NCI-H128 (cell line): ENCODE measurements at regions not wholly inside any gene's neighbourhood (a gene's known extent, or its start where the extent isn't known, plus 50 kb on each side); places are given as distances from the start of the nearest gene placed in this dataset.

Experiments used
- DNase-seq: peaks from one replicate; lab custom pipeline; 2025; ENCODE audit not compliant: unreplicated experiment; lab: John Stamatoyannopoulos, UW

DNA sequence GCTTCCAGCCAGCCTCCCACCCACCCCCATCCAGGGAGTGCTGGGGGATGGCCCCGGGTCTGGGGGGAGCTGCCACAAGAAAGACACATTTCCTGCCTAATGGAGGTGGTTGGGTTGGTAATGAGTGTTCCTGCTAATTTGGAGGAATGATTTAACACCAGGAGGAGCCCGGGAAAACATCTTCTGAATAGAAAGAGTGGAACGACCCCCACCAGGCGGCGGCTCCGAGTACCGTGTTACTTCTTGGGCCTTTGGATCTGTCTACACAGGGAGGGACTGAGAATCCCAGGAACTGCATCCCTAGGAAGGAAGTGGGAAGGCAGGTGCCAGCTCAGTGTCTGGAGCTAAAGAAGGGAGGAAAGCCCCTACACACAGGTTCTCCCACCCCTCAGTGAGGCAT is 64.6 kb downstream of the TSPAN17 start:
- DNase-seq: no peak

DNA sequence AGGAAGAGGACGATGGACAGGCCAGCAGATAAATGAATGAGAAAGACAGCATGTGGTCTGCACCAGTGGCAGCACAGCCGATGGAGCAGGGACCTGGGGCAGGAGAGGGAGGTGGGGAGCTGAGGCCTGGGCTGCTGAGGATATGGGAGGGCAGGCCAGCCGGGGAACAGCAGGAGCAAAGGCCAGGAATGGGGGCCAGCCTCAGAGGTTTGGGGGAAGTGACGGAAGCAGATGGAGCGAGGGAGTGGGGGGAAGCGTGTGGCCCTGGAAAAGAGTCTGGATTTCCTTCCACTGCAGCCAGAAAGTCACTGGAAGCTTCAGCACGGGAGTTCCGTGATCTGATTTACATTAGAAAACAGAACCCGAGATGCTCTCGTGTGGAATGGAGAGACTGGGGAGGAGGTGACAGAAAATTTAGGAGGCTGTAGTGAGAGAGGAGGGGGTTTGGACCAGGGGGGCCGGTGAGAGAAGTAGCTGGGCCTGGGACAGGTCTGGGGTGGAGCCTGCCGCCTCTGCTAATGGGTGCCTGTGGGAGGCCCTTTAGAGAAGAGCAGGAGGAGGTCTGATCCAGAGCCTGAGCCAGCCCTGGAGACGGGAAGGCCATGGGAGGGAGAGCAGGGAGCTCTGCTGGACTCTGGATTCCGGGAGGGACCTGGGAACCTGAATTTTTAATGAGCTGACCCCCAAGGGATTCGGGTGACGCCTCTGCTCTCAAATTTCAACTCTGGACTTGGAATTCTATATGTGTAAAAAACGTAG is 65.4 kb downstream of the TSPAN17 start:
- no peak for DNase-seq

DNA sequence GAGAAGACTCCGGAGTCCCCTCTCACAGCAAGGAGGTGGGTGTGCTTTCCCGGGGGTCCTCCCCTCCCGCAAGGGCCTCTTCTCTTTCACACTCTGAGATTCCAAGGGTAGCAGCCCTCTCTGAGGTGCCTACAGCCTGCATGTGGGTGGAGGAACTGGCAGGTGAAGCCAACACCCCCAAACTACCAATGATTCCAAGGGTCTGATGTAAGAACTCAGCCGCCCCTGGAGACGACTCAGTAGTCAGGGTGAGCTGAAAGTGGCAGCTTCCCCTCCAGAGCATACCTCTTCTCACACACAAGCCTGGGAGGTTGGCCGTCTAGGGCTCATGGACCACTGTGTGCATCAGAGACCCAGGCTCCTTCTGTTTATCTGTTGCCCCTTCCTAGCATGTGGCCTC is 66.1 kb downstream of the TSPAN17 start:
- DNase-seq: no peak

DNA sequence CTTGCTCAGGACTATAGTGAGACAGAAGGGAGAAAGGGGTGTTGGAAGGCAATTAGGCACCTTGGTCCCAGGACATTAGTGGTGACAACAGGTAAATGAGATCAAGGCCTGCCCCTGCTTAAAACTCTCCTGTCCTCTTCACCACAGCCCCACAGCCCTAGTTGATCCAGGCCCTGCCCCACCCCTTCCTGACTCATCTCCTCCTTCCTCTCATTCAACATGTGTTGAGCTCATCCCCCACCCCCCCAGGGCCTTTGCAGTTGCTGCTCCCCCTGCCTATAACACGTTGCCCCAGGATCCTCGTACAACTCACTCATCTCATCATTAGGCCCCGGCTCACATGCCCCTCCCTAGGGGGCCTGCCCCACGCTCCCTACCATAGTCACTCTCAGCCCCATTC is 66.8 kb downstream of the TSPAN17 start:
- DNase-seq: no peak

DNA sequence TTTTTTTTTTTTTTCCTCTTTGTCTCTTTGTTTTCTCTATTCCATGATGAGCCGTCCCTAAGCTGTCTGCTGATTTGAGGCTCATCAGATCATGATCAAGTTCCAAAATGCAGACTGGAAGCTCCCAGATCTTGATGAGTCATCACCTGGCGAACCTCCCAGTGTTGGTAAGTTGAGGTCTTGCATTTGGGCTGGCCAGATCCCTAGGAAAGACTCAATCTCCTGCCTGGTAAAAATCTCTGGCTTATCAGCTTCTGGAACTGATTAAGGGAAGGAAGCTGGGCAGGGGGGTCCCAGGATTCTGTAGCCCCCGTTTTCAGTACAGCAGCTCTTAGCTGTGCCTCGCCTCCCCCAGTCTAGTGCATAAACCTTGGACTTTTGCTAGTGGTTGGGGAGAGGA is 69.0 kb downstream of the TSPAN17 start:
- no peak for DNase-seq

DNA sequence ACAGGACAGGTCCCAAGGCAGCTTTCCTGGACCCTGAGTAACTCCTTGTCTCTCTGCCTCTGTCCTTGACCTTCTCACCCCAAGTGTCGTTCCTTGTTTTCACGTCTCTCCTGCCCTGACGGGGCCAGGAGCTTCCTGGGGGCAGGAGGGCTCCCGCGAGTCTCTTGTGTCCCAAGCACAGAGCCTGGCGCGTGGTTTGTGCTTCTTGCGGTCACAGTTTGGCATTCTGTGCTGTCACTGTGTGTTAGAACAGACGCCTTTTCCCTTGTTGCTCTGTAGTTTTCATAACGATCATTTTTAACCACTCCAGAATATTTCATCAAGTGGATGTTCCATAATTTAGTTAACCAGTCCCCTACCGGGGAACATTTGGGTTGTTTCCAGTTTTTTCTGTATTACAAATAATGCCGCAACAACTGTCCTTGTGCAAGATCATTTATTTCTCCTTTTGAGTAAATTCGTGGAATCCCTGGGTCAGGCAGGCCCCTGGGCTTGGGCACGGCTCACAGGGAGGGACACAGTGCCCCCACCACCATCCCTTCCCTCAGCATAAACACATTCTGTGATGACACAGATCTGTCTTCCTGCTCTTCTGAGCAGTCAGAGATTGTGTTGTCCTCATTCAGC is 71.9 kb downstream of the TSPAN17 start:
- no peak for DNase-seq

DNA sequence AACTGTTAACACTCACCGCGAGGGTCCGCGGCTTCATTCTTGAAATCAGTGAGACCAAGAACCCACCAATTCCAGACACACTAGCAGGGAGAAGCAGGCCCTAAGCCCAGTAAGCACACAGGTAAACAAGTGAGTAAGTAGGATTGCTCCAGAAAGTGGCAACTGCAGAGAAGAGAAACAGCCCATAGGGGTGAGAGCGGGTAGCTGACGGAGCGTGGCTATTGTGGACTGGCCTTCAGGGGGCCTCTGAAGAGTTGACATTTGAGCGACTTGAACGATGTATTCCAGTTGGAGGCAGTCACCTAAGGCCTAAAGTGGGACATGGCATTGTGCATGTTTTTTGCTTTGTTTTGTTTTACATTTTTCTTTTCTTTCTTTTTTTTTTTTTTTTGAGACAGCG is 74.2 kb downstream of the TSPAN17 start:
- no peak for DNase-seq

DNA sequence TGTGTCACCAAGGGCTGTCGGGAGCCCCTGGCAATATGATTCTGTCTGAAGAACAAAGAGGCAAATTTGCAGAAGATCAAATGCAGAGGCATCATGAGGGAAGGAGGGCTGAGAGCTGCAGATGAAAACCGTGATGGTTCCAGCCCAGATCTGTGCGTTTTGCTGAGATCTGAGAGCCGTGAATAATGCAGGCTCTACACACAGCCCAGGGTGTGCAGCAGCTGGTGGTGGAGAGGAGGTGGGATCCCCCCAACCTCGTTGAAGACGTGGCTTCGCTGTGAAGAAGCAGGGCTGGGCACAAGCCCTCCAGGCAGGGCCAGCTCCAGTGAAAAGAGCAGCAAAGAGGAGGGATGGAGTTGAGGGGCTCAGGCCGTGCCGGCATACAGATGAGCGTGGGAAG is 75.5 kb downstream of the TSPAN17 start:
- no peak for DNase-seq

DNA sequence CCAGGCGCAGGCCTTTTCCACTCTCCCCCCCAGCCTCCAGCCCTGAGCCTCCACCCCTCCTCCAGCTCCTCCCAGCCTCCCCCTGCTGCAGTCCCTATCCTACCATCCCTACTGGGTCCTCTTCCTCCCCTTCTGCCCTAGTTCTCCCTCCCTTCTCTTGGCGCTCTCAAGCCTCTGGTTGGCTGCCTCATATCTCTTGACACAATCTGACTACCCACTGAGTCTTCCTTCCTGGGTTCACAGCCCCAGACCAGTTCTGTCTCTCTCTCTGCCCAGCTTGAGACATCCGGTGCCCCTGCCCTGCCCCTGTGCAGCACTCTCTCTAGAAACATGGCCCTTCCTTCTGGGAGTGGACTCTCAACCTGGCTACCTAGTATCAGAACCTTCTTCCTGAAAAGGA is 76.2 kb downstream of the TSPAN17 start:
- no peak for DNase-seq

DNA sequence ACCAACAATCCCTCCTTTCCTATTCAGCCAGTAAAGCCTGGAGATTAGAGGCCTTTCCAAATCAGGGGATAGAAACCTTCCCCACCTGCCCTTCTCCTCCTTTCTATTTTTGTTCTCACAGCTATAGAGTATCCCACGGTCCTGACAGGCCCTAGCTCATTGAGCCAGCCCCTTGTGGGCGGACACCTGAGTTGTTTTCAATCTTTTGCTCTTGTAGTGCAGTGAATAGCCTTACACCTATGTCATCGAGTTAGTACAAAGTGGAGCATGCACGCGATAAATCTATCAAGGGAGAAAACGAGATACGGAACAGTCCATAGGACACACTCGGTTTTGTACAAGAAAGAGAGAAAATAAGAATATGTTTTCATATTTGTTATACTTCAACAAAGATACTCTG is 77.2 kb downstream of the TSPAN17 start:
- peak; percentile 59 for DNase-seq

DNA sequence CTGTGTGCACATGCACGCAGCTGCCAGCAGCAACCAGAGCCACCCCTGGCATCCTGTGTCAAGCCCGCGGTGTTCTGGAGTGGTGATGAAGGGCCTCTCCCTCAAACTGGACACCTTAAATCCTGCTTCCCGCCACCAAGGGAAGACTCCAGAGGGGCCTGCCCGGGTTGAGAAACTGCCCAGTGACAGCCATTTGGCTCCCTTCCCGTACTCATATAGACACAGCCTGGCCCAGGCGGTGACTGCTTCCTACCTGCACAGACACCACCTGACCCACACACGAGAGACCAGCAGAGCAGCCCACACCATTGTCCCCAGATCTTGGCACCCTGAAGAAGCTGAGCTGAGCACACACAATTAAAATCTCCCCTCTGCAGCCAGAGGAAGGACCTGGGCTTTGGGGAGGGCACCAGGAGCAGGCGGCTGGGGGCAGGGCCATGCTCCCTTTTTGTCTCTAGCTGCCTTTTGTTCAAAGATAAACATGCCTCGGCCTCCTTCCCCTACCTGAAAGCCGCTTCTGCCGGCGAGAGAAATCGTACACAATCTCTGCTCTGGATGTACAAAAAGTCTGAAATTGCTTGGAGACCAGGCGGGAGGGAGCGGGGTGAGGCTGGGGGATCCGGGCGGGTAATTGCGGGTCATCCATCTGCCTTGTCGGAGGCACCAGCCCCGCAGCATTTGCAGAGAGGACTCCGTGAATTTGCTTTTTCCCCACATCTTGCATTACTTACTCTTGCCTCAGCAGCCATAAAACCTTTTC is 78.4 kb downstream of the TSPAN17 start:
- DNase-seq: no peak

DNA sequence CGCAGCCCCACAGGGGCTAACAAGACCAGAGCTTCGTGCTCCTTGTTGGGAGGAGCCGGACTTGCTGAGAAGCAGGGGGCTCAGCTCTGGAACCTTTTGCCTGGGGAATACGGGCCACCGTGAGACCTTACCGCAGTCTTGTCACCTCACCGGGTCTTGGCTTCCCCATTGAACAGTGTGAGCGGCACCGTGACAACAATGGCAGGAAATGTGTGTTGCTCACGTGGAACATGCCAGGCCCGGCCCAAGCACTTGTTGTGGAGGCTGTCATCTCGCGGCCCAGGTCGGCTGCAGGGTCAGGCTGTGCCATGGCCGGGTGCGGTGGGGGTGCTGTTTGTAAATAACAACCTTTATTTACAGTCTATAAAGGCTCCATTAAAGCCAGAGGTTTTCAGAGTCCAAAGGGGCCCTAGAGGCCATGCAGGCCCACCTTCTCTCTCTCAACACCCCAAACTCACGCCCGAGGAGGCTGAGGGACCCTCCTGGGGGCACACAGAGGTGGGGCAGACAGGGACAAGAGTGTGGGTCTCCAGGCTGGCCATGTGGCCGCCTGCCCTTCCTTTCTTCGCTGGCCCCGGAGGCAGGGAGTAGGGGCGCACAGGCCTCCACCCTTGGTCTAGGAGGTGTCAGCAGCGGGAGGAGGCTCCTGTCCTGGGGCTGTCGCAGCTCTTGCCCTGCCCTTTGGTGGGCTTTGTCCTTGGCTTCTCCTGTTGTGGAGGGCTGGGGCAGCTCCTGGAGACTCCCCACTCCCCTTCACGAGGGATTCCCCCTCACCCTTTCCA is 79.7 kb downstream of the TSPAN17 start:
- DNase-seq: no peak

DNA sequence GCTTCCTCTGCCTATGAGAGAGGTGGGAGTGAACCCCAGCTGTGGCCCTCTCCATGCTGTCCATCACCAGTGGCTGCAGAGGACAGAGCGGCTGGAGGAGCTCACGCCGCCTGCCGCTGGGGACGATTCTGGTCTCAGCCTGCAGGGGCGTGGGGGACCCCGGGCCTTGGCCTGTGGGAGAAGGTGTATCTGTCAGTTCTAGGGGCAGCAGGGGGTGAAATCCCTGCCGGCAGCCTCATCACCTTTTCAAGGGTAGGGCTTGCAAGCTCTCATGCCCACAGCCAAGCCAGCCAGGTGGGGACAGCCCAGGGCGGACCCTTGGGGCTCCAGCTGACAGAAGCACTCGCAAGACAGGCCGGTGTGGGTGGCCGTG is 80.2 kb downstream of the TSPAN17 start:
- no peak for DNase-seq

DNA sequence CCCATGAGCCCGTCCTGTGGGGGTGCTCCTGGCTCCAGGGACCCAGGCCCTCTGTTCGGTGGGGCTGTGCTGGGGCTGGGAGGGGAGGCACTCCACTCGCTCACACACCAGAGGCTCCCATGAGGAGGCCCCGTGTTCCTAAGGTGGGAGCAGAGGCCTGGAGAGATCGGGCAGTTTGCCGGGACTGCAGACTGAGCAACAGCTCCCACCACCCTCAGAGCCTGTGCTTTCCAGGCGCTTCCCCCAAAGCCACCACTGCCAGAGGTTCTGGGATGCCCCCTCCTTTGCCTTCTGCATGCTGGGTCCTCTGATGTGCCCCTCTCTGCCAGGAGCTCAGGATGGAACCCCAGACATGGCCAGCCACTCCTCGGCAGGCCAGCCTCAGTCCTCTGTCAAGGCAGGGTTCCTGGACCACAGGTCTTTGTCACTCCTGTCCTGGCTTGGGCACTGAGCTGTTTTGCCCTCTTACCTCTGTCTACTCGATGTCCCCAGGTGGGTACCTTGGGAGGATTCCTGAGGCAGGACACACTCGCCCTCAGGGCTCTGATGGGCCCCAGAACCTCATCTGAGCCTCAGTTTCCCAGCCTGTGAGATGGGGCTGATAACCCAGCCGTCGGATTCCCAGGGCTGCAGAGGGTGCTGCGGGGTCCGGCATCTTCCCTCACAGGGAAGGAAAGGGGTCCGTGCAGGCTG is 80.8 kb downstream of the TSPAN17 start:
- DNase-seq: no peak

DNA sequence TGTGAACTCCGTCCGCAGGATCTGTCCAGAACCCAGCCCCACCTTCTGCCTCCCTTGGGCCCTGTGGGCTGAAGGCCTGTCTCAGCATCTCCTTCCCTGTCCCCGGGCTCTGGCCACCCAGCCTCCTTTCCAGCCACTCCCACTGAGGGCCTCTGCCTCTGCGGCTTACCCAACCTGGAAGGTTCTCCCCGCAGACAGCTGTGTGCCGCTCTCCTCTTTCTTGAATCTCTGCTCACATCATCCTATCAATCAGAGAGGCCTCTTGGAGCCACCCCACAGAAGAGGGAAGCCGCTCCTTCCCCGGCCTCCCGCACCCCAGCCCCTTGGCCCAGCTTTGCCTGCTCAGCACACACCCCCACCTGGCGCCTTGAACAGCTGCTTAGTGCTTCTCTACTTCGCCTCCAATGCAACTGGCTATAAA is 81.5 kb upstream of the UNC5A start:
- no peak for DNase-seq

DNA sequence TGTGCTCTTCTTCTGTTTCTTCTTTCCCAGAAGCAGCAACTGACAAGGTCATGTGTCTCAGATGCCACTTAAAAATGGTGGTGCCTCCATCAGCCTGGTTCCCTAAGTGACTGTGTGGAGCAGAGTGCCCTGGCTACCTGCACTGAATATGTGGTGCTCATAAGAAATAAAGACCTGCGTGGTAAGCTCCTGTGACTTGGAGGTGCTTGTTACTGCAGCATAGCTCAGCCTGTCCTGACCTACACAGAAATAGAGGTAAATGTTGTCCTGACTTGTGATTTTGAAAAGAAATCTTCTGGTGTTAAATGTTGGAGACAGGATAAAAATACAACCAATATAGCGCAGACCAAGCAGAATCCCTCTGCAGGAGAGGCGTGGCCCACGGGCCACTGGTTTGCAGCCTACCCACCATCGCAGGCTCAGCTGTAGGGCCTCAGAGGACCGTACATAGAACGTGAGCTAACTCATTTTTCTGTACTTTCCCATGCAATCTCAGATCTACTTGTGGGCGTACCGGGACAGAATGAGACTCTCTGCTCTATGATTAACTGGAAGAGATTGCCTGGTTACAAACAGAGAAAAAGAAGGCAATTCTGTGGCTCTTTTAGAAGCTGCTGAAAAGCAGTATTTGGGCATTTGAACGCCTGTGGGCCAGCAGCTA is 79.4 kb upstream of the UNC5A start:
- DNase-seq: no peak

DNA sequence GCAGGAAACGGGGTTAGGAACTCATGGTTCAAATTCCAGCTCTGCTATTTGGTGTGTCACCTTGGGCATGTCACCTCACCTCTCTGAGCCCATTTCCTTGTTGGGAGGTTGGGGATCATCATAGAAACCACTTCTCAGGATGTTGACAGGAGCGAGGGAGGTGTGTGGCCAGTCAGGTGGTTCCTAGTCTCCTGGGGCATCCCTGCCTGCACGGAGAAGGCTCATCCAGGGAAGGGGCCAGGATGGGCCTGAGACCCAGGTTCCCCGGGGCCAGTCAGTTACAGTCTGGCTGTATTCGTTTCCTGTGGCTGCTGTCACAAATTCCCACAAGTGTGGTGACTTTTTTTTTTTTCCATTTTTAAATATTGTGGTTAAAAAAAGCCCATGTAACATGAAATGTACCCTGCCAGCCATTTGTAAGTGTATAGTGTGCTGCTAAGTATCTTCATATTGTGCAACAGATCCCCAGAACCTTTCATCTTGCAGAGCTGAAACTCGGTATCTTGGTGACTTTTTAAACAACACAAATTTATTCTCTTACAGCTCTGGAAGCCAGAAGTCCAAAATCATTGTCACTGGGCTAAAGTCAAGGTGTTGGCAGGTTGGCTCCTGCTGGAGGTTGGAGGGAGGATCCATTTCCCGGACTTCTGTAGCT is 78.7 kb upstream of the UNC5A start:
- no peak for DNase-seq

DNA sequence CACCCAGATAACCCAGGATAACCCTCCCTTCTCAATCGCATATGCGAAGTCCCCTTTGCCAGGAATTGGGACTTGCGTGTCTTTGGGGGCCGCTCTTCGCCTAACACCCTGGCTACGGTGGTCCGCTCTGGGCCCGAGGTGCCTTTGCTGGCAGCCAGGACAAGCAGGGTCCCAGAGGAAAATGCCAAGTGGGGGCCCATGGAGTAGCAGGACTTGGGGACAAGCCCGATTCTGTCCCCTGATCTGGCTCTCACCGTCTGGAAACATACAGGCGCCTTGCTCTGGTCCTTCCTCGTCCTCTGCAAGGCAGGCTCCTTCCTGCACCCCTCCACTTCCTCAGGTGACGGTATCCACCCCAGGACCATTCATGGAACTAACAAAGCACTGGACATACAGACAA is 78.1 kb upstream of the UNC5A start:
- no peak for DNase-seq

DNA sequence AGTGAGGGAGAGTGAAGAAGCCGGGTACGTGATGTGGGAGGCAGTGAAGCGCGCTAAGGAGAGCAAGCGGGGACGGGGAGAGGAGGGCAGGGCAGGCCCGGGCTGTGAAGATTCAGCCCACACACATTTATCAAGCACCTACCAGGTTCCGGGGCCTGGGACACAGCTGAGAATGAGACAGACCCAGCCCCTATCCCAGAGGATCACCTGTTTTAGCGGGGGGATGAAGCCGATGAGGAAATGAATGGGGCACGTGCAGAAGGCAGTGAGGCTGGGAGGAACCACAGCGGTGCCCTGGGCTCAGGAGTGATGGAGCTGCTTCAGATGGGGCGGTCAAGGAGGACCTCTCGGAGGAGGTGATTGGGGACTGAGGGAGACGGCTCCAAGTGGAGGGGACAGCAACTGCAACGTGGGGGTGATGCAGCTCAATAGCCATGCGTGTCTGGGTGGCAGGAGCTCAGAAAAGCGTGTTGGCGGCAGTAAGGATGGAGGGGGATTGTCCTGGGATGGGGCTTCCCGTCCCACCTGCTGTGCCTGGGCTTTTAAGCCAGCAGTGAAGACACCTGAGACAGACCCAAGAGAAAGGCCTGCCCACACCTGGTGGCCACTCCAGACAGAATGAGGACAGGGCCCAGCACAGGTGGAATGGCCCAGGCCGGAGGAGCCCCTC is 77.5 kb upstream of the UNC5A start:
- DNase-seq: no peak
